RWPE1 (cell line): ENCODE measurements at regions not wholly inside any gene's neighbourhood (a gene's known extent, or its start where the extent isn't known, plus 50 kb on each side); places are given as distances from the start of the nearest gene placed in this dataset.
A peak's percentile ranks its signal among the peaks of the same experiment; 100 is the strongest.
"Not testable (repeated sequence)": the region's sequence is repeated elsewhere in the genome, so short reads cannot be mapped to it uniquely, and the experiment has no call there.

Source experiments
- CTCF ChIA-PET: fragments of 350-600 bp; sonication (Branson Sonifier 250); formaldehyde crosslinking; extraction: SDS; loops from one replicate; lab custom pipeline; 2021; lab: Yijun Ruan, JAX
- POLR2A ChIA-PET: fragments of 400-600 bp; formaldehyde crosslinking; extraction: SDS; loops from one replicate; lab custom pipeline; 2020; ENCODE audit warnings: antibody characterized with exemption; ENCODE audit not compliant: low non-redundant PET; lab: Yijun Ruan, JAX
- DNase-seq: peaks from one replicate; pipeline ENCODE4 v3.0.0; 2012; ENCODE audit warnings: low spot score
- H3K27ac ChIP-seq: fragments of 450-650 bp; 2 replicates; pipeline ENCODE4 v1.5.1; 2017
- CTCF ChIP-seq: fragments of 450-650 bp; conservative IDR thresholded peaks from 2 replicates; pipeline ENCODE4 v1.5.1; 2017; ENCODE audit warnings: low read depth, mild to moderate bottlenecking

- DNase-seq: no peak
- TF ChIP-seq CTCF: no peak
- ChIA-PET POLR2A (no interaction called here), CTCF (interaction anchor here (0.6 kb wide), 1 partner anchor 297 kb away, joined by 3 read pairs; no protein-coding TSS in a partner anchor)
- H3K27ac ChIP-seq: no peak overlapping the region
Measured at GRCh38 chr12:74663958-74664357, 126.3 kb downstream of the ATXN7L3B start.

GRCh38 chr12:74665690-74666089, 128.1 kb downstream of the ATXN7L3B start:
- CTCF ChIA-PET: no interaction called here
- no peak for TF ChIP-seq CTCF
- no peak for DNase-seq
- POLR2A ChIA-PET: no interaction called here
- H3K27ac ChIP-seq: no peak overlapping the region

GRCh38 chr12:74671421-74671820, 133.8 kb downstream of the ATXN7L3B start:
- CTCF ChIA-PET: no interaction called here
- no peak overlapping the region for H3K27ac ChIP-seq
- POLR2A ChIA-PET: no interaction called here
- no peak for DNase-seq
- no peak for TF ChIP-seq CTCF

- CTCF ChIA-PET: interaction anchor here (0.6 to 0.7 kb wide), 2 partner anchors 53 to 564 kb away, joined by 3 to 4 read pairs; no protein-coding TSS in a partner anchor
- DNase-seq, H3K27ac ChIP-seq, POLR2A ChIA-PET: not testable (repeated sequence)
Measured at GRCh38 chr12:74676955-74677354, 139.3 kb downstream of the ATXN7L3B start.

- no peak for DNase-seq
- TF ChIP-seq CTCF: no peak
- no peak overlapping the region for H3K27ac ChIP-seq
- ChIA-PET CTCF (no interaction called here), POLR2A (no interaction called here)
Measured at GRCh38 chr12:74685385-74685784, 147.8 kb downstream of the ATXN7L3B start.

GRCh38 chr12:74689071-74689655, 151.5 kb downstream of the ATXN7L3B start:
- ChIA-PET CTCF (interaction anchor here (0.5 to 1.3 kb wide), 11 partner anchors 8 to 795 kb away, joined by 3 to 6 read pairs (median 3); no protein-coding TSS in a partner anchor), POLR2A (no interaction called here)
- TF ChIP-seq CTCF: peak; percentile 73
- DNase-seq: peak; percentile 19
- H3K27ac ChIP-seq: no peak overlapping the region

- no peak for DNase-seq
- TF ChIP-seq CTCF: no peak
- ChIA-PET CTCF (interaction anchor here (0.6 to 1.3 kb wide), 3 partner anchors 8 to 795 kb away, joined by 3 to 6 read pairs (median 4); no protein-coding TSS in a partner anchor), POLR2A (no interaction called here)
- H3K27ac ChIP-seq: no peak overlapping the region
Measured at GRCh38 chr12:74689929-74690328, 152.3 kb downstream of the ATXN7L3B start.
